T-helper 1 cell treated with Interleukin-12 subunit alpha and Interleukin-12 subunit beta and Interleukin-4 antibody, amounts not matched to agents 30 ng/mL and 1 ng/mL, for 36 hours (primary cell): ENCODE measurements at regions not wholly inside any gene's neighbourhood (a gene's known extent, or its start where the extent isn't known, plus 50 kb on each side); places are given as distances from the start of the nearest gene placed in this dataset.

ENCODE experiments used
- intact Hi-C: fragments of 100-400 bp; cut with micrococcal nuclease; formaldehyde crosslinking; loops from one replicate; pipeline ENCODE4 v1.15.1; 2024

DNA sequence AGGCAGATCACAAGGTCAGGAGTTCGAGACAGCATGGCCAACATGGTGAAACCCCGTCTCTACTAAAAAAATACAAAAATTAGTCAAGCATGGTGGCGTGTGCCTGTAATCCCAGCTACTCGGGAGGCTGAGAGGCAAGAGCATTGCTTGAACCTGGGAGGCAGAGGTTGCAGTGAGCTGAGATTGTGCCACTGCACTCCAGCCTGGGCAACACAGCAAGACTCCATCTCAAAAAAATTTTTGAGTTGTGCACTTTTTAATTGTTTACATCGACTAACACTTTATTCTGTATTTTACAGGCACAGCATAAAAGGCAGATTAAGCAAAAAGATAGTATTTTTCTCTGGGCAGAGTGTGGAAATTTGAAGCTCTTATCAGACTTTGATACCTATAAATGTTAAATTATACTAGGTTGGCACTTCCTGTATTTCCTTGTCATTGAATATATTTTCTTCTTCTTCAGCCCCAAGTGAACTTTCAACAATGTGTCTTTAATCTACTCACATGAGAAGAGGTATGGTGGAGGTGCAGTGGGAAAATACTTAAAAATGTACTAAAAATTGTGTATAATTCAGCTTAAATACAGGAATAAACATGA, 180.6 kb upstream of the ELL2 start:
- intact Hi-C loops, result no loop called here

DNA sequence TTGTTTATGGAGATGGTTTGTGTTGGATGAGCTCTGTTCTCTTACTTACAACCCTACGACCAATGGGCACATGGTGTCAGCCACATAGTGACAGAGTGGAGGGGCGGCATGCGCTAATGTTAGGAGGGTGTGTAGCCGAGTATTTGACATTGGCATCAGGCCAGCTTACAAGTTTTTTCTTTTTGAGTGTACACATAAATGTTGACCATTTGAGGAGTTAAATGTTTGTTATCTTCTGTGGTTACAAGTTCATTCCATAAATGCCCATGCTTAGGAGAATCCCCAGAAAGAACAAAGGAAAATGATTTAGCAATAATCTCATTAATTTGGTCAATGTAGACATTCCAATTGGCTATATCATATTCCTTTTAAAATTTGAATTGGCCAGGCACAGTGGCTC, 180.1 kb upstream of the ELL2 start:
- intact Hi-C loops, result no loop called here

DNA sequence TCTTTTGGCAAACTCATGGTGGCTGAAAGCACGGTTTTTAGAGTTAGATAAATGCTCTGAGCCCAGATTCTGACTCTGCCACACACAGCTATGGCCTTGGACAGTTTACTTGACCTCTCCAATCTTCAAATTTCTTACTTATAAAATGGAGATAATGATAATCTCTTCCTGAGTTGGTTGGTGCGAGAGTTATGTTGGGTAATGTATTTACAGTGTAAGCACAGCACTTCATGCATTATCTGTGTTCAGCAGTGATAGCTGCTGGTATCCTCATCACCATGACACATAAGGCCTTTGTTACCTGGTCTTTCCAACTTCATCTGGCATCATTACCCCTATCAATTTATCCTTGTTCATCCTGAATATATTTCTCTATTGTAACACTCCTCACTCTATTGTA, 178.8 kb upstream of the ELL2 start:
- intact Hi-C loops, result no loop called here

GRCh38 chr5:96140084-96140483, 178.4 kb upstream of the ELL2 start:
- intact Hi-C loops, result no loop called here

DNA sequence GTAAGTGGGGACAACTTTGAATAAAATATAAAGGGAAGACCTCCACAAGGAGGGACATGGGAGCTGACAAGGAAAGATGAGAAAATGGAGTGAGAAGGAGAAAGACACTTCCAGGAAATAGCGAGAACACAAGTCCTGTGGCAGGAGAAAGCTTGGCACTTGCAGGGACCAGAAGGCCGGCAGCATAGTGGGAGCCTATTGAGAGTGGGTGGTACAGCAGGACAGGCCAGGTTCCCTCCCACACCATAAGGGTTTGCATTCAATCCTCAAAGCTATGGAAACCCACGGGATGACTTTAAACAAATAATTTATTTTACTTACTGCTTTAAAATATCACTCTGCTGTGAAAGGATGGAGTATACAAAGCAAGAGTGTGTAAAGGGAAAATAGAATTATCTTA, 173.2 kb upstream of the ELL2 start:
- intact Hi-C loops, result no loop called here

- intact Hi-C loops, result no loop called here
Observed at GRCh38 chr5:96133341-96134079, 171.9 kb upstream of the ELL2 start.

DNA sequence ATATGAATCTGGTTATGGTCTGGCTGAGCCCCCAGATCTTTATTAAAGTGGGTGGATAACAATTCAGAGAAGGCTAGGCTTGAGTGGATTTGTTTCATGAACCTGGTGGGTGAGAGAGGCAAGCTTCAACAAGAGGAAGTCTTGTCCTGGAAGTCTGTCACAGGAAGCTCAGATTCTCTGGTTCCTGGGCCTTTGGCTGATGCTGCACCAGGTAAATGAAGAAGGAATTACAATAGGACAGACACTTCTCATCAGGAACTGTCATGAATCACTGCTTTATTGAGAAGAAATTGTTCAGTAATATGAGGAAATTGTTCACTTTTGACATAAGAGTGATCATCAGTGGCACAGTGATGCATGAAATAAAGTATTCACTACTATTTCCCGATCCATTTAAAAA, 167.6 kb upstream of the ELL2 start:
- intact Hi-C loops, result no loop called here

DNA sequence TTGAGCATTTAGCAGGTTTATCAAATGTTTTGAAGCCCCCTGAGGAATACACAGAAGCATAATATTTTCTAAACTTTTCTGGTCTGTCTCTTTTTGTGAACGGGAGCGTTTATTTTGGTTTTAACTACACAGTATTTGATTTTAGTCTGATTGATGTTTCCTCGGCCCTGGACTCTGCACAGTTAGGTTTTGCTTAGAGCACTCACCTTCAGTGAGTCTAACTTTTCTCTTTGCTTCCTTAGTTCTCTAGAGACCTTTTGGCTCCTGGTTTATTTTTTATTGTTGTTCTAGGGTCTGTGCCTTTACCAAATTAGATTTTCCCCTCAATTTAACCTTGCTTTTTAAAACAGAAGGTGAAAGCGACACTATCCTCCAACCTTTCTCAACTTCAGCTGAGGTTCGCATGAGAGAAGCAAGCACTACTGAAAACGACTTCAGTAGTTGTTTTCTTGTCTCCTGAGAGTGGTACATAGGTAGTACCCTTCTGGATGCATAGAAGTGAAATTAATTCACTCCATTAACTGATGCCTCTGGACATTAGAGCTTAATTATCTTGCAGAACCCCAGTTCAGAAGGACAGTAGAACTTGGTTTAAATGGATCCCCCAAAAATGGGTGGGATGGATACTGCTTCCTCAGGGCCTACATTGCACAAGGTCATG, 166.7 kb upstream of the ELL2 start:
- intact Hi-C loops, result no loop called here

- intact Hi-C loops, result no loop called here
Observed at GRCh38 chr5:96127538-96127937, 165.9 kb upstream of the ELL2 start.

DNA sequence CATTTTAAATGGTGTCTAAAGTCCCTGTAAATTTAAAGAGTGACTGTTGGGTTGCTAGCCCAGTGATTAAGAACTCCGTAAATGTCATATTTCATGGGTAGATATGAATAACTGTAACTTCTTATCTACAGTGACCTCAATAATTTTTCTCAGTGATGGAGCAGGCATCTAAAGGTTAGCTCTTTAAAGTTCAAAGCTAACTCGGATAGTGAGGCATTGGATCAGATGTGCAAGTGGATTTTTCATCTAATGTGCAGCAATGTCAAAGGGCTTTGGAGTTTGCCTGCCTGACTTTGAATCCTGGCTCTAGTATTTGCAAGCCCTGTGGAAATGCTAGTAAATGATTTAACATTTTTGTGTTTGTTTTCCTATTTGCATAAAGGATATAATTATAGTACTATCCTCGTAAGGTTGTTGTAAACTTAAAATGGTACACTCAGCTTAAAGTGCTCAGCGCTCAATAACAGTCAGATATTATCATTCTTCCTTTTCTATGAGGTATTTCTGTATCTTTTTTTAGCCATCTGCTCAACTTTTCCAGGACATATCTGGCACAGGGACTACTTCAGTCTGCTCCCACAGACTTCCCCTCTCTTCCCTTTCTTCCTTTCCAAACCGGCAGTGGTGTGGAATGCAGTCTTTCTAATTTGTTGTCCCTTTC, 163.7 kb upstream of the ELL2 start:
- intact Hi-C loops, result no loop called here

DNA sequence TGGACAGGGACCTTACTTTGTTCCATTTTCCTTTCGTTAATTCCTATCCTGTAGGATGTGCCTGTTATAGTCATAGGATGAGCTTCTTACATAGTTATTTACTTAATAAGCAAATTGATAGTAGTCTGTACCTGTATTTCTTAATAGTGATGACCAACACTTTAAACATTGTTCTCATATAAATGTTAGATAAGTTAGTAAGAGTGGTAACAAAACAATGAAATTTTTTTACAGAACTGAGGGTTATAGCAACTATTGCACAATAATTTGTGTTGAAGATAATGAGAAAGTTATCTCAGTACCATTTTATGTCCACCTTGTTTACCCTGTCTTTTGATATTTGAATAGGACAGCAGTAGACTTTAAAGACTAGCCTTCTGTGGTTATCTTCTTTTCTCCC, 162.9 kb upstream of the ELL2 start:
- intact Hi-C loops, result no loop called here

GRCh38 chr5:96123418-96123817, 161.8 kb upstream of the ELL2 start:
- intact Hi-C loops, result no loop called here

- intact Hi-C loops, result no loop called here
Observed at GRCh38 chr5:96121364-96121763, 159.7 kb upstream of the ELL2 start.

DNA sequence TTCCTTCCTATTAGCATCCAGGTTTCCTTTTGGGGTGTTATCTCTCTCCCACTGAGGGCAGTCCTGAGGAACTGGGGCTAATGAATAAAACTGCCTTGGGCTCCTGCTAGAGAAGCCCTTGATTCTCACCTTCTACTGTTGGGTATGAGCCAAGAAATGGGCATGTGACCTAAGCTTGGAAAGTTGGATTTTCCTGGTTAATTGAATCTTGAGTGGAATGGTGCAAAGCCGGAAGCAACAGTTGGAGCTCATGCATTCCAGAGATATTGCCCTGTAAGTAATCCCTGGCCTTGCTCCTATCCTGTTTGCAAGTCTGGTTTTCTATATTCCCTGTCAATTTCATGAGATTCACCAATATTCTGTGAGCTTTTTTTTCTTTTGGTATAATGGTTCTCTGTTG, 158.5 kb upstream of the ELL2 start:
- intact Hi-C loops, result no loop called here

- intact Hi-C loops, result loop anchor here (5.0 kb wide), 1 partner anchor 164 kb away; no protein-coding TSS in a partner anchor
Observed at GRCh38 chr5:96117771-96118651, 156.4 kb upstream of the ELL2 start.

- intact Hi-C loops, result loop anchor here (5.0 kb wide), 1 partner anchor 167 kb away; no protein-coding TSS in a partner anchor
Observed at GRCh38 chr5:96115147-96115807, 153.6 kb upstream of the ELL2 start.

- intact Hi-C loops, result loop anchor here (5.0 kb wide), 2 partner anchors 37 to 168 kb away; no protein-coding TSS in a partner anchor
Observed at GRCh38 chr5:96114736-96115135, 153.1 kb upstream of the ELL2 start.

DNA sequence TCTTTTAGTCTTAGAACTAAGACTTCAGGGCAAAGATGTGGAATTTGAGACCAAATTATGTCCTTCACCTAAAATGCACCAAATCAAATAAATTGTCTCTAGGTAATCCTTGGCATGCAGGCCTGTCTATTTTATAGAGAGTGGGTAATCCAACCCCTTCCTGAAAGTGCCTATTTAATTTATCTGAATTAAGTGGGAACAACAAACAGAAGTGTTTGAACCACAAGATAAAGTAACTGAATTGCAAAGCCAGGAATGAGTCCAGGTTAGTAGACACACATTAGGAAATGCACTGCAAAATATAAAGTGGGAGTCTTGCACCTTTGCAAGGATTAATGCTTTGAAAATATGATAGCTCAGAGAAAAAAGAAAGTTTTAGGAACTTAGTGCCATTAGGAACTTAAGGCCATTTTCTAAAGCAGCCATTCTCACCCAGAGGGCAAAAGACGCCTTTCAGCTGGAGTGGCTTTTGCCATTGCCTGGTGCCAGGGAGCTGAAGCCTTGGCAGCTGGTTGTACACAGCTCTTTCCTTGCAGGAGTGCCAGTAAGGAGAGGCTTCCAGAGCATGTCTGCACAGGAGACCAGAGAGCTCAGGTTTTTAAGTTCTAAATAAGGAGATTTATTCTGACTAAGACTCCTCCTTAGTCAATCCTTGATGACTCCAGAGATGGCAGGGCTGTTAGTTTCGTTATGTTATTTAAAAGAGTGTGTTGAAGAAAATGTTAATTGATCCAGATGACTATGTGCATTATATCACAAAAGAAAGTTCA, 151.7 kb upstream of the ELL2 start:
- intact Hi-C loops, result loop anchor here (5.0 kb wide), 1 partner anchor 36 kb away; no protein-coding TSS in a partner anchor

DNA sequence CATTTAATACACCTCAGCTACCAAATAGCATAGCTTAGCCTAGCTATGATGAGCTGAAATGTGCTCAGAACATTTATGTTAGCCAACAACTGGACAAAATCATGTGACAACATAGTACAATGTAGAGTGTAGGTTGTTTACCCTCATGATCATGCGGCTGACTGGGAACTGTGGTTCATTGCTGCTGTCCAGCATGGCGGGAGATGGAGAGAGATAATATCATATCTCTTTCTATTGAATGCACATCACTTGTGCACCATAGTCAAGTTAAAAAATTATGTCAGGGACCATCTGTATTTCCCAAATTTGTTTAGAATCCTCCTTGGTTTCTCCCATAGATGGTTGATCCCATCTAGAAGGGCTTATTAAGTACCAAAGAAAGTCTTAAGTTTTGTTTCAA, 151.1 kb upstream of the ELL2 start:
- intact Hi-C loops, result loop anchor here (1.0 to 5.0 kb wide), 2 partner anchors 35 to 151 kb away; partner anchors contain the start of gene ELL2
